Heart left ventricle (tissue), 16 donors: ENCODE measurements at regions not wholly inside any gene's neighbourhood (a gene's known extent, or its start where the extent isn't known, plus 50 kb on each side); places are given as distances from the start of the nearest gene placed in this dataset.

Source experiments
- ATAC-seq, 4 donors: fragments of 200-7000 bp; cut with Tn5 transposase; one replicate each; pipeline ENCODE4 v1.9.1; 2020 to 2022; ENCODE audit warnings: moderate library complexity in 4 of 4, mild to moderate bottlenecking in 3 of 4, moderate number of reproducible peaks in 1 of 4
- DNase-seq, 5 donors: peaks; one replicate each; pipeline ENCODE4 v3.0.0-alpha.2; 2020
- H3K27ac ChIP-seq, 12 donors: fragments of 200-600 bp; sonication (generic) in 4 of 12; one replicate each; pipeline versions ENCODE4 v1.5.0 to v1.8.0; 2016 to 2022; ENCODE audit warnings: mild to moderate bottlenecking in 2 of 12
- H3K27me3 ChIP-seq, 9 donors: fragments of 200-600 bp; sonication (generic) in 2 of 9; one replicate each; pipeline versions ENCODE4 v1.5.1 to v1.8.0; 2016 to 2022; ENCODE audit warnings: mild to moderate bottlenecking in 3 of 9
- H3K36me3 ChIP-seq, 9 donors: fragments of 200-600 bp; sonication (generic) in 2 of 9; one replicate each; pipeline versions ENCODE4 v1.5.0 to v1.8.0; 2018 to 2022; ENCODE audit warnings: mild to moderate bottlenecking in 2 of 9
- H3K4me1 ChIP-seq, 12 donors: fragments of 200-600 bp; sonication (generic) in 4 of 12; one replicate each; pipeline versions ENCODE4 v1.5.0 to v1.8.0; 2016 to 2022; ENCODE audit warnings: mild to moderate bottlenecking in 3 of 12
- H3K4me3 ChIP-seq, 12 donors: fragments of 200-600 bp; sonication (generic) in 4 of 12; one replicate each; pipeline versions ENCODE4 v1.5.0 to v1.8.0; 2017 to 2022; ENCODE audit warnings: mild to moderate bottlenecking in 9 of 12, moderate library complexity in 4 of 12
- H3K9me3 ChIP-seq, 12 donors: fragments of 200-600 bp; sonication (generic) in 4 of 12; one replicate each; pipeline versions ENCODE4 v1.5.0 to v1.8.0; 2016 to 2022; ENCODE audit warnings: mild to moderate bottlenecking in 1 of 12
- POLR2A ChIP-seq, 2 donors: fragments of 450-650 bp; IDR thresholded peaks; one replicate each; pipeline ENCODE4 v1.6.1; 2017; ENCODE audit warnings: antibody characterized with exemption in 2 of 2, mild to moderate bottlenecking in 2 of 2, moderate library complexity in 2 of 2
- WGBS, 4 donors: extraction: QIAGEN DNeasy Blood & Tissue Kit in 2 of 4; methylation state at CpG; one replicate each; pipeline versions ENCODE4 v1.1.5 to v1.1.7; 2013 to 2018; 5-methylcytosine and 5-hydroxymethylcytosine counted together
- intact Hi-C, 10 donors: fragments of 100-400 bp; cut with DNase I; formaldehyde crosslinking; loops; one replicate each; pipeline versions ENCODE4 v1.11.1 to v1.14.2; 2022
- TF ChIP-seq, protein P1 (sequence below), 12 donors: fragments of 200-600 bp; sonication (generic) in 4 of 12; IDR thresholded peaks; one replicate each; pipeline versions ENCODE4 v1.5.0 to v1.8.0; 2018 to 2022; ENCODE audit warnings: antibody characterized with exemption in 12 of 12, mild to moderate bottlenecking in 5 of 12
- donor health status: ischemic (EF 13 %, LVEDD 7.1; RV severe dilation, severe dysfunction).
- donor health status: healthy with polysubstance abuse.
- donor health status: DM: no; HTN: yes; CAD: no.
- donor health status: DM: no; HTN: no; CAD: no.
- donor health status: ischemic (EF 25% LVEDD 6.9; RV normal size, moderate dysfunction).
- donor health status: ischemic (EF 25% LVEDD 5.7; RV mildly dilated, moderate dysfunction).
- donor health status: healthy.
- donor health status: DM: yes; HTN: yes; CAD: no.
- donor health status: ischemic (EF 35%, LVEDD 5.7; RV mildly dilated, moderate dysfunction).
- donor health status: nonischemic (EF 11% LVEDD 7.7; RV severe dilation, severe dysfunction).
- donor health status: DM: yes; HTN: yes; CAD: no.
- donor health status: PGD.
- donor health status: ischemic (EF 29% LVEDD 5.4; RV normal size, mild dysfunction).
- donor health status: nonischemic (EF 23%, LVEDD 6.1; RV moderate dilation, normal function).

DNA sequence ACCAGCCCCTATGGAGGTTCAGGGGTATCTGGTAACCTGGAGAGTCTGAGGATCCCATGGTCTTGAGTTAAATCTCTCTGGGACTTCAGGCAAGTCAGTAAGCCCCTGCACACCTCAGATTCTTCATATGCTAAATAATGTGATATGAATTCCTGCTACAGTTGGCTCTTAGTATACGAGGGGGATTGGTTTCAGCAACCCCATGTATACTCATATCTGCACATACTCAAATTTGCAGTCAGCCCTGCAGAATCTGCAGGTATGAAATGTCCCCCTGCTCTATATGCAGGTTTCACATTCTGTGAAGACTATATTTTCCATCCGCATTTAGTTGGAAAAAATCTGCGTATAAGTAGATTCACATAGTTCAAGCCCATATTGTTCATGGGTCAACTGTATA, 136.6 kb downstream of the TOMM20 start:
- H3K27ac ChIP-seq: no peak overlapping the region
- H3K36me3 ChIP-seq: no peaks in the 10 kb centered on the region
- DNase-seq (no peak), ATAC-seq (no peak)
- H3K9me3 ChIP-seq: no peaks in the 10 kb centered on the region
- H3K27me3 ChIP-seq: no peaks in the 10 kb centered on the region
- no peak for TF ChIP-seq POLR2A (IDR thresholded peaks at IDR 0.05)
- TF ChIP-seq, protein P1, sequence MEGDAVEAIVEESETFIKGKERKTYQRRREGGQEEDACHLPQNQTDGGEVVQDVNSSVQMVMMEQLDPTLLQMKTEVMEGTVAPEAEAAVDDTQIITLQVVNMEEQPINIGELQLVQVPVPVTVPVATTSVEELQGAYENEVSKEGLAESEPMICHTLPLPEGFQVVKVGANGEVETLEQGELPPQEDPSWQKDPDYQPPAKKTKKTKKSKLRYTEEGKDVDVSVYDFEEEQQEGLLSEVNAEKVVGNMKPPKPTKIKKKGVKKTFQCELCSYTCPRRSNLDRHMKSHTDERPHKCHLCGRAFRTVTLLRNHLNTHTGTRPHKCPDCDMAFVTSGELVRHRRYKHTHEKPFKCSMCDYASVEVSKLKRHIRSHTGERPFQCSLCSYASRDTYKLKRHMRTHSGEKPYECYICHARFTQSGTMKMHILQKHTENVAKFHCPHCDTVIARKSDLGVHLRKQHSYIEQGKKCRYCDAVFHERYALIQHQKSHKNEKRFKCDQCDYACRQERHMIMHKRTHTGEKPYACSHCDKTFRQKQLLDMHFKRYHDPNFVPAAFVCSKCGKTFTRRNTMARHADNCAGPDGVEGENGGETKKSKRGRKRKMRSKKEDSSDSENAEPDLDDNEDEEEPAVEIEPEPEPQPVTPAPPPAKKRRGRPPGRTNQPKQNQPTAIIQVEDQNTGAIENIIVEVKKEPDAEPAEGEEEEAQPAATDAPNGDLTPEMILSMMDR (IDR thresholded peaks at IDR 0.05): no peak
- peaks cover 9 to 33% (median 23%) of the 10 kb centered on the region in 12 donors for H3K4me1 ChIP-seq
- H3K4me3 ChIP-seq: no peak overlapping the region
- WGBS, 4 donors: 93 to 98% (median 95%) methylated on average over 3 of the region's 3 CpGs
- intact Hi-C loops: loop anchor here in 6 of 10 donors (10.0 kb wide), 5 partner anchors 53 to 497 kb away; partner anchors contain the start of gene IRF2BP2 (in 1 of the 6)

DNA sequence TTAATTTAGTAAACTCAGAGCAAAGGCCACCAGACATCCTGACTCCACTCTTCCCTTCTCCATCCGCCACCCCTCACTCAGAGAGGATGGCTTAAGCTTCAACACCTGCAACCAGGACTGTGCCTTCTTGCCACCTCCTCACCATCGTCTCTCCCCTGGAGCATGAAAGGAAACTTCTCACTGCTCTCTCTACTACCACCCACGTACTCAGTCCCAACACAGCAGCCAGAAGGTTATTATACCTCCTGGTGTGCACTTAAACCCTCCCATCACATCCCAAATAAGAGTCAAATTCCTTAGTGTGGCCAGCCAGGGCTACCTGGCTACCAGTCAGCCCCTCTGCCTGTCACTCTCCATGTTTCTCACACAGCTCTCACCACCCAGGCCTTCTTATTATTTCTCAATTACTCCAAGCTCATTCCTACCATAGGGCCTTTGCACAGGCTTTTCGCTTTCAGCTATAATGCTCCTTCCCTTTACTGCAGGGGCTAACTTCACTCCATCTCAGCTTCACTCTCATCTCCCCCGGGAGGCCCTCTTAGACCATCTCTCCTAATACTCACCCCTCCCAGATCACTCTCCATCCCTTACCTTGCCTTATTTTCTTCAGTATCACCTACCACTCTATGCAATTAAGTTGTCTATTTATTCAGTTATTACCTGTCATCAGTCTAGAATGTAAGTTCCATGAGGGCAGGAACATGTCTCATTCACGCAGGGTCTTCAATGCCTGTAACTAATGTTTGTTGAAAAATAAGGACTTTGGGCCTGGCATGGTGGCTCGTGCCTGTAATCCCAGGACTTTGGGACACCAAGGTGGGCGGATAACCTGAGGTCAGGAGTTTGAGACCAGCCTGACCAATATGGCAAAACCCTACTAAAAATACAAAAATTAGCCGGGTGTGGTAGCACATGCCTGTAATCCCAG, 137.5 kb downstream of the TOMM20 start:
- no peak for TF ChIP-seq POLR2A (IDR thresholded peaks at IDR 0.05)
- TF ChIP-seq, protein P1 (IDR thresholded peaks at IDR 0.05): no peak
- no peaks in the 10 kb centered on the region for H3K27me3 ChIP-seq
- no peaks in the 10 kb centered on the region for H3K9me3 ChIP-seq
- no peak for ATAC-seq
- no peaks in the 10 kb centered on the region for H3K36me3 ChIP-seq
- WGBS, 4 donors: 97 to 98% (median 97%) methylated on average over 9 of the region's 9 CpGs
- peak overlapping the region in 1 of 12 donors; percentile 92 for H3K27ac ChIP-seq
- H3K4me1 ChIP-seq: peaks cover 12 to 33% (median 22%) of the 10 kb centered on the region in 12 donors
- intact Hi-C loops: loop anchor here in 6 of 10 donors (10.0 kb wide), 5 partner anchors 54 to 496 kb away; partner anchors contain the start of gene IRF2BP2 (in 1 of the 6)
- DNase-seq: no peak
- no peak overlapping the region for H3K4me3 ChIP-seq

DNA sequence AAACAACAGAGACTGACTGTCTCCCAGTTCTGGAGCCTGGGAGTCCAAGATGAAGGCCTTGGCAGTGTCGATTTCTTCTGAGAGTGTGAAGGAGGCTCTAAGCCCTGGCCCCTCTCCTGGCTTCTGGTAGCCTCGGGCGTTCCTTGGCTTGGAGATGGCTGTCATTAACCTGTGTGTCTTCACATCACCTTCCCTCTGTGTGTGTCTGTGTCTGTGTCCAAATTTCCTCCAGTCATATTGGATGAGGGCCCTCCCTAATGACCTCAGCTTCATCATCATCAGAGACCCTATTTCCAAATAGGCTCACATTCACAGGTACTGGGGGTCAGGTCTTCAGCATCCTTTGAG, 138.3 kb downstream of the TOMM20 start:
- Histone ChIP-seq H3K27me3 (no peaks in the 10 kb centered on the region), H3K9me3 (no peaks in the 10 kb centered on the region), H3K36me3 (no peaks in the 10 kb centered on the region), H3K27ac (peak overlapping the region in 1 of 12 donors; percentile 92), H3K4me3 (no peak overlapping the region), H3K4me1 (peaks cover 15 to 40% (median 25%) of the 10 kb centered on the region in 12 donors)
- TF ChIP-seq POLR2A (IDR thresholded peaks at IDR 0.05): no peak
- TF ChIP-seq, protein P1 (IDR thresholded peaks at IDR 0.05): no peak
- 65 to 100% (median 85%) methylated on average over 3 of the region's 3 CpGs for WGBS, 4 donors
- intact Hi-C loops: loop anchor here in 6 of 10 donors (10.0 kb wide), 5 partner anchors 54 to 496 kb away; partner anchors contain the start of gene IRF2BP2 (in 1 of the 6)
- ATAC-seq (no peak), DNase-seq (no peak)
